ENCODE measurements at regions not wholly inside any gene's neighbourhood (a gene's known extent, or its start where the extent isn't known, plus 50 kb on each side); places are given as distances from the start of the nearest gene placed in this dataset.
"Not testable (repeated sequence)": the region's sequence is repeated elsewhere in the genome, so short reads cannot be mapped to it uniquely, and the experiment has no call there.

DNA sequence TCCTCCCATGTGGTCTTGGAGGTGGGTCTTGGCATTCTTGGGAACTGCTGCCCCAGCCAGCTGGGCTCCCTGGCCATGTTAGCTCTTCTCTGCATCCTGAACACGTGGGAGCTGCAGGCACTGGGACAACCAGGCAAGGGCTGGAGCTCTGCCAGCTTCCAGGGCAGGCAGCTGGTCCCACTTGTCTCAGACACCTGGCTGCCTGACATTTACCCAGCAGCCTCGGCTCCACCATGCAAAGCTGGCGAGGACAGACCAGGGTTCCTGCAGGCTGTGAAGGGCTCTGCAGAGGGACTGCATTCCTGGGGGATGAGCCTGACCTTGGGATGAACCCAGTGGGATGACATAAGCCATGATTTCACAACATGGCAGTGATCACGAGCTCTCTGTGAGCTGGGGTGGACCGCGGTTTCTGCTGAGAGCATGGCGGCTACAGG is 99.0 kb upstream of the TSHZ3 start:
- no peak for ATAC-seq

- no peak for ATAC-seq
Measured at GRCh38 chr19:31449379-31449778, 100.1 kb upstream of the TSHZ3 start.

- ATAC-seq = no peak
Measured at GRCh38 chr19:31450696-31451095, 101.5 kb upstream of the TSHZ3 start.

DNA sequence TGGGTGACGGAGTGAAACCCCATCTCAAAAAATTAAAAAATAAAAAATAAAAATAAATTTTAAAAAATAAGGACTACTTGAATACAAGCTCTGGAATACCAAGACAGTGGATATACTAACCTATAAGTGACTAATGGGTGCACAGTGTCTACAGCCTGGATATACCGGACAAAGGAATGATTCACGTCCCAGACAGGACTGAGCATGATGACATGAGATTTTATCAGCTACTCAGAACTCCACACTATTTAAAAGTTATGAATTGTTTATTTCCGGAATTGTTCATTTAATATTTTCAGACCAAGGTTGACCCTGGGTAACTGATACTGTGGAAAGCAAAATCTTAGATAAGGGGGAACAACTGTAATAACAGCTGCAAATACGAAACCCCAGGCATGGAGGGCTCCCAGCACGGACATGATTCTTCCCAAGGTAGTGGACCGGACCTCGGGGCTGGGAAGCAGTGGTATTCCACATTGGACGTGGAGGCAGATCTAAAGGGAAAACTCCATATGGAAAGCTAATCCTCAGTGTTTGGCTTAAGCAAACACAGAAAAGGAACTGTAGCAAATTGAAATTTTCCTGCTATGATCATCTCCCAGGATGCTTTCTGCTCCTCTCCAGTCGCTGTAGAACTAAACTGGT is 102.6 kb upstream of the TSHZ3 start:
- no peak for ATAC-seq

- no peak for ATAC-seq
Measured at GRCh38 chr19:31459430-31459829, 110.2 kb upstream of the TSHZ3 start.

GRCh38 chr19:31461814-31462539 is 112.7 kb upstream of the TSHZ3 start:
- no peak for ATAC-seq

GRCh38 chr19:31470229-31470939 is 121.1 kb upstream of the TSHZ3 start:
- no peak for ATAC-seq

DNA sequence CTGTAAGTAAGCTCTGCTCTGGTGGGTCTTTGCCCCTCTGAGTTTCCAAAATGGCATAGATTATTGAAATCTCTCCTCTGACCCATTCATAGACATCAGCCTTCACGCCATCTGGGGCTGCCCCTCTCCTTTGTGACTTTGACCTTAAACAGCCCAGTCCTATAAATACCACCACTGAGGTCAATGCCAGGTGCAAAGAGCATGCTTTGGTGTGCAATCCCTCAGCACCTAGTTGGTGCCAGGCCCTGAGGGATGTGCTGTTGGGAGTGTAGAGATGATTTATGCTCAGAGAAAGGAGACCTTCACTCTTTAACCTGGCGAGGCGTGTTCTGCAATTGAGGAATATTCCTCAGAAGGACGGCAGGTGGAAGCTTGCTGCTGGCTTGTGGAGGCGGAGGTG is 121.7 kb upstream of the TSHZ3 start:
- no peak for ATAC-seq

- ATAC-seq = no peak
Measured at GRCh38 chr19:31478241-31478640, 129.0 kb upstream of the TSHZ3 start.

DNA sequence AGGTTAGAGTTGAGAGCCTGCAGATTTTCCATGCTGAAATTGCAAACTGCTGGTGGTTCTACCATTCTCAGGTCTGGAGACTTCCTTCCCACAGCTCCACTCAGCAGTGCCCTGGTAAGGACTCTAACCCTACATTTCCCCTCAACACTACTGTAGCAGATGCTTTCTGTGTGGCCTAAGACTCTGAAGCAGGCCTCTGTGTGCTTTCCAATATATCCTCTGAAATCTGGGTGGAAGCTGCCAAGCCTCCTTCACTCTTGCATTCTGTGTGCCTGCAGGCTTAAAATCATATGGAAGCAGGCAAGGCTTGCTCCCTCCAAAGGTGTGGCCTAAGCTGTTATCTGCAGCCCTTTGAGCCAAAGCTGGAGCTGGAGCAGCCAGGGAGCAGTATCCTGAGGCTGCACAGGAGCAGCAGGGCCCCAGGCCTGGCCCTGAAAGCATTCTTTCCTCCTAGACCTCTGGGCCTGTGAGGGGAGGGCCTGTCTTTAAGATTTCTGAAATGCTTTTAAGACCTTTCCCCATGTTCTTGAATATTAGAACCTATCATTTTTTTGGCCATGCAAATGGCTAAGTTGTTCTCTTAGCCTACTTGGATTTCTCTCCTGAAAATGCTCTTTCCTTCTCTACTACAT is 134.1 kb upstream of the TSHZ3 start:
- ATAC-seq = no peak

DNA sequence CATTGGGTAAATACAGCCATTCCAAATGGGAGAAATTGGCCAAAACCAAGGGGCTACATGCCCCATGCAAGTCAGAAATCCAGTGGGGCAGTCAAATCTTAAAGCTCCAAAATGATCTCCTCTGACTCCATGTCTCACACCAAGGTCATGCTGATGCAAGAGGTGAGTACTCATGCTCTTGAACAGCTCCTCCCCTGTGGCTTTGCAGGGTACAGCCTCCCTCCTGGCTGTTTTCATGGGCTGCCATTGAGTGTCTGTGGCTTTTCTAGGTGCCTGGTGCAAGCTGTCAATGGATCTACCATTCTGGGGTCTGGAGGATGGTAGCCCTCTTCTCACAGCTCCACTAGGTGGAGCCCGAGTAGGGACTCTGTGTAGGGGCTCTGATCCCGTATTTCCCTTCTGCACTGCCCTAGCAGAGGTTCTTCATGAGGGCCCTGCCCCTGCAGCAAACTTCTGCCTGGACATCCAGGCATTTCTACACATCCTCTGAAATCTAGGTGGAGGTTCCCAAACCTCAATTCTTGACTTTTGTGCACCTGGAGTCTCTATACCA is 135.7 kb upstream of the TSHZ3 start:
- ATAC-seq = not testable (repeated sequence)

DNA sequence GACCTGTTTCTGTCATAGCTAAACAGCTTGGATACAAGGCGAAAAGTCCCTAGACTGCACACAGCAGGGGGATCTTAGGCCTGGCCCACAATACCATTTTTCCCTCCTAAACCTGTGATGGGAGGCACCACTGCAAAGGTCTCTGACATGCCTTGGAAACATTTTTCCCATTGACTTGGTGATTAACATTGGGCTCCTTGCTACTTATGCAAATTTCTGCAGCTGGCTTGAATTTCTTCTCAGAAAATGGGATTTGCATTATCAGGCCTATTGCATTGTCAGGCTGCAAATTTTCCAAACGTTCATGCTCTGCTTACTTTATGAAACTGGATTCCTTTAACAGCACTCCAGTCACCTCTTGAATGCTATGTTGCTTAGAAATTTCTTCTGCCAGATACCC is 136.2 kb upstream of the TSHZ3 start:
- ATAC-seq = no peak

- ATAC-seq = no peak
Measured at GRCh38 chr19:31491242-31491641, 142.0 kb upstream of the TSHZ3 start.

DNA sequence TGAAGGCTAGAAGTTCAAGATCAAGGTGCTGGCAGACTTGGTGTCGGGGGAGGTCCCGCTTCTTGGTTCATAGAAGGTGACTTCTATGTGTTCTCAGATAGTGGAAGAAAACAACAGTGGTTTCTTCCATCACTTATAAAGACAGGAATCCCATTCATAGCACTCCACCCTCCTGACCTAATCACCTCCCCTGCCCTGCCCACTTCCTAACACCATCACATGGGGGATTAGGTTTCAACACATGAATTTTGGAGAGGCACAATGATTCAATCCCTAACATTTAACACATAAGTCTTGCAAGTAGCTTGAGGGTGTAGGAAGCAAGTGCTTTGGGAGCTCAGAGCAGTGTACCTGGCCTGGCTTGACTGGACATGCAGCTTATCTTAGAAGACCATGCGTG is 142.8 kb upstream of the TSHZ3 start:
- ATAC-seq = no peak

DNA sequence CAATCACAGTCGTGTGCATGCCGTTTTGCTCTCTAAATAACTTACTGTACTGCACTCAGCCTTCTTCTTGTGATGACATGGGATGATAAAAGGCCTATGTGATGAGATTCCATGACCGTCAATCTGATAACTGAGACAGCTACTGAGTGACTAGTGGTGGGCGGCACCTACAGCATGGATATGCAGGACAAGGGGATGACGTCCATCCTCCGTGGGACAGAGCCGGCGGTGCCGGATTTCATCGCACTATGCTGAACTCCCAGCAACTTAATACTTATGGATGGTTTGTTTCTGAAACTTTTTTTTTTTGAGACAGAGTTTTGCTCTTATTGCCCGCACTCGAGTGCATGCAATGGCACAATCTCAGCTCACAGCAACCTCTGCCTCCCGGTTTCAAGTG is 146.8 kb upstream of the TSHZ3 start:
- ATAC-seq = no peak

DNA sequence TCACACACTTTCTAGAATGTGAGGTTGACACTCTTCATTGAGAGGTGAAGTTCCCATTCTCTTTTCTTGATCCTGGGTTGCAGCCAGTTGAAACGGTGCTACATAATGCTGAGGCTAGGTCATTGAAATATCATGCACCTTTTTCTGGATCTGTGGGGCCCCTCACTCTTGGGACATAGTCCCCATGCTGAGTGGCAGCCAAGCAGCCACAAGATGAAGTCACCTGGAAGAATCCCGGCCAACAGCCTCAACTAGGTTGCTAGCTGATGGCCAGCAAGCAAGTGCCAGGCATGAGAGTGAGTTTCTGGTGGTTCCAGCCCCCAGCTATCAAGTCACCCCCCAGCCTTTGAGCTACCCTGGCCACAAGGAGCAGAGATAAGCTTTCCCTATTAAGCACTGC is 148.5 kb upstream of the TSHZ3 start:
- ATAC-seq = no peak

- ATAC-seq = no peak
Measured at GRCh38 chr19:31498781-31499180, 149.5 kb upstream of the TSHZ3 start.

- ATAC-seq = no peak
Measured at GRCh38 chr19:31499281-31500196, 150.3 kb upstream of the TSHZ3 start.

DNA sequence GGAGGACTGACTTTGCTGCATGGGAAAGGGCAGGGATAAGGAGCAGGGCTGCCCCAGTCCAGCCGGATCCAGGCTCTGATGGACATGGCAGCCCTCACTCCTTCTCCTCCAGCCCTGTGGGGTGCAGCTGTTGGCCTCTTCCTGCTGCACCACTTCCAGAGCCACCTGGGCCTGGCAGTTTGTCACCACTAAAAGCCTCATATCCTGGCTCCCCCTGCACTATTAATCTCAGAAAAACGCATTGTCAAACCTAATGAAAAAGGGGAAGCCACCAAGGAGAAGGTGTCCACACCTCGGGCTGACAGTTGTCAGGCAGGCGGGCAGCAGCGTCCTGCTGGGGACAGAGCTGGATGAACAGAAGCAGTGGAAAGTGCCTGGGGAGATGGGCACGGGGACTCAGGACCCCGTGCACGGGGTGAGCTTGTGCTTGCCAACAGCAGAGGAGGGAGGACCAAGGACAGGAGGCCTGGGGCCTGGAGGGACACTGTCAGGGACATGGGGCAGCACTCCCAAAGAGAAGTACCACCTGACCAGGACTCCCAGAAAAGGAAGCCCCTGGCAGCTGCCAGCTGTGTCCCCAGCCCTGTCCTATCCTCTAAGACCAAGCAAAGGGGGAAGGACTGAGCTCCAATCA is 151.1 kb upstream of the TSHZ3 start:
- no peak for ATAC-seq

- ATAC-seq = no peak
Measured at GRCh38 chr19:31500946-31501345, 151.7 kb upstream of the TSHZ3 start.

GRCh38 chr19:31501427-31502195 is 152.4 kb upstream of the TSHZ3 start:
- ATAC-seq = no peak

All from activated CD4-positive, CD25-positive, alpha-beta regulatory T cell treated with anti-CD3 and anti-CD28 coated beads, Interleukin-2, amount 50 U/mL, for 24 hours (primary cell).